BE2C (cell line): ENCODE measurements at regions not wholly inside any gene's neighbourhood (a gene's known extent, or its start where the extent isn't known, plus 50 kb on each side); places are given as distances from the start of the nearest gene placed in this dataset.

ENCODE experiments used
- DNase-seq: peaks from one replicate; pipeline ENCODE4 v3.0.0-alpha.2; 2020
- H3K27me3 ChIP-seq: fragments of 250-450 bp; sonication (Bioruptor Pico); 2 replicates; pipeline ENCODE4 v1.5.1; 2020; ENCODE audit warnings: mild to moderate bottlenecking
- H3K36me3 ChIP-seq: fragments of 250-450 bp; sonication (Bioruptor Pico); 2 replicates; pipeline ENCODE4 v1.5.1; 2020; ENCODE audit warnings: mild to moderate bottlenecking
- H3K4me1 ChIP-seq: fragments of 250-450 bp; sonication (Bioruptor Pico); 2 replicates; pipeline ENCODE4 v1.5.1; 2020
- H3K4me3 ChIP-seq: 2 replicates; pipeline ENCODE4 v1.5.1; 2011; ENCODE audit warnings: low read depth, low read length
- H3K9me3 ChIP-seq: fragments of 250-450 bp; sonication (Bioruptor Pico); 2 replicates; pipeline ENCODE4 v1.5.1; 2020
- CTCF ChIP-seq: IDR thresholded peaks from 2 replicates; pipeline ENCODE4 v1.5.1; 2012; ENCODE audit warnings: mild to moderate bottlenecking, low read depth, low read length

- no peak for TF ChIP-seq CTCF
- Histone ChIP-seq H3K4me1 (no peaks in the 10 kb centered on the region), H3K27me3 (no peaks in the 10 kb centered on the region), H3K4me3 (no peak overlapping the region), H3K36me3 (no peaks in the 10 kb centered on the region), H3K9me3 (no peaks in the 10 kb centered on the region)
- no peak for DNase-seq
Observed at GRCh38 chr6:84521511-84521910, 242.9 kb downstream of the TBX18 start.

GRCh38 chr6:84517741-84518530 lies 246.5 kb downstream of the TBX18 start:
- Histone ChIP-seq H3K27me3 (no peaks in the 10 kb centered on the region), H3K36me3 (no peaks in the 10 kb centered on the region), H3K4me3 (no peak overlapping the region), H3K4me1 (no peaks in the 10 kb centered on the region), H3K9me3 (no peaks in the 10 kb centered on the region)
- no peak for TF ChIP-seq CTCF
- DNase-seq = no peak

DNA sequence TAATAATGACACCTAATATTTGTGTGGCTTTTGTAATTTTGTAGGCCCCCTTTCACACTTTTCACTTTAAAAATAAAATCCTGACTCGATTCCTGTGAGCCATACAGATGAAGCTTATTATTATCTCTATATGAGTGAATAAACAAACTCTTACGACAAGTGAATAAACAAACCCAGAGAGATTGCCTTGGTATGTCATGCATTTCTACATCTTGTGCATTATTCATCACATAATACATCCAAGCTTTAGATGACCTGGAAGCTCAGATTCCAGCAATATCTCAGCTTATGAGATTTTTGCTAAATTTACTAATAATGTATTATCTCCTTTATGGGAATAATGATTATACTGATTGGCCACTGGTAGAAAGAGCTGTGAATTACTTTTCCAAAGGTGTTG lies 248.2 kb downstream of the TBX18 start:
- Histone ChIP-seq H3K9me3 (no peaks in the 10 kb centered on the region), H3K4me1 (no peaks in the 10 kb centered on the region), H3K27me3 (no peaks in the 10 kb centered on the region), H3K4me3 (no peak overlapping the region), H3K36me3 (no peaks in the 10 kb centered on the region)
- TF ChIP-seq CTCF = no peak
- DNase-seq = no peak

GRCh38 chr6:84515067-84515466 lies 249.3 kb downstream of the TBX18 start:
- H3K36me3 ChIP-seq = no peaks in the 10 kb centered on the region
- no peaks in the 10 kb centered on the region for H3K27me3 ChIP-seq
- no peaks in the 10 kb centered on the region for H3K4me1 ChIP-seq
- DNase-seq = no peak
- H3K4me3 ChIP-seq = no peak overlapping the region
- H3K9me3 ChIP-seq = no peaks in the 10 kb centered on the region
- TF ChIP-seq CTCF = no peak

GRCh38 chr6:84514089-84514971 lies 250.1 kb downstream of the TBX18 start:
- no peaks in the 10 kb centered on the region for H3K36me3 ChIP-seq
- H3K9me3 ChIP-seq = no peaks in the 10 kb centered on the region

More at GRCh38 chr6:84514089-84514971, 250.1 kb downstream of the TBX18 start:
- no peak for TF ChIP-seq CTCF
- DNase-seq = no peak
- Histone ChIP-seq H3K27me3 (no peaks in the 10 kb centered on the region), H3K4me3 (no peak overlapping the region), H3K4me1 (no peaks in the 10 kb centered on the region)
